Fibroblast of skin of right quadriceps (primary cell): ENCODE measurements at regions not wholly inside any gene's neighbourhood (a gene's known extent, or its start where the extent isn't known, plus 50 kb on each side); places are given as distances from the start of the nearest gene placed in this dataset.
"Not testable (repeated sequence)": the region's sequence is repeated elsewhere in the genome, so short reads cannot be mapped to it uniquely, and the experiment has no call there.

Experiments used
- DNase-seq: peaks from one replicate; pipeline ENCODE4 v3.0.0-alpha.2; 2013

DNA sequence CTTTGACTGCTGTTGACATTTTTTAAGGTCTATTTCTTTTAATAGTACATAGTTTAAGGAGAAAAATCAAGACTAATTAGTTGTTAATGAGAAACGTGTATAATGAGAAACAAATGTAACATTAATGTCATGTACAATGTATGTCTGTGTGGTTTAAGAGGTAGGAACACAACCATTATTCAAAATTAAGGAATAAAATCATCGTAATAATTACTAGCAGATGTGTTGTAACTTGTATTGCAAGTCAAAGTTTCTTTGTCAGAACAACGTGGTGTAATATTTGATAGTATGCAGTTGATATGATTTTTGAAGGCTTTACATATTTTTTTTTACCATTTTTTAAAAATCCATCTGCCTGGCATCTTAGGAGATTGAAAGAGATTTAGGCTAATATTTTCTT, 120.2 kb upstream of the ARRDC3 start:
- DNase-seq: no peak

DNA sequence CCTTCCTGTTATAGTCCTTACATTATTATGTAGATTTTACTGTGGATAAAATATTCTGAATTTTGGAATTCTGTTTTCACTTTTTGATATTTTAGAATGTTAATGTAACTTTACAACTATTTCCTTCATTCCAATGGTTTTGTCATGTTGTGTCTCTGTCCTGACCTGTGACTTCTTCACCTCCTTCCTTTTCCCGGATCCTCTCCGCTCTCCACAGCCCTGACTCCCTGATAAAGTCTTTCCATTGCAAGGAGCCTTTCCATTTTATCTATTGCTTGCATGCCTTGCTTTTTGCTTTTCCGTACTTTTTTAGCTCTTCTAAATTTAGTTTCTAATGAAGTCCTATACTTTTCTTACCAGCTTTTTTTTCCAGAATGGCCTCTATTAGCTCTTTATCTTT, 117.6 kb upstream of the ARRDC3 start:
- no peak for DNase-seq

DNA sequence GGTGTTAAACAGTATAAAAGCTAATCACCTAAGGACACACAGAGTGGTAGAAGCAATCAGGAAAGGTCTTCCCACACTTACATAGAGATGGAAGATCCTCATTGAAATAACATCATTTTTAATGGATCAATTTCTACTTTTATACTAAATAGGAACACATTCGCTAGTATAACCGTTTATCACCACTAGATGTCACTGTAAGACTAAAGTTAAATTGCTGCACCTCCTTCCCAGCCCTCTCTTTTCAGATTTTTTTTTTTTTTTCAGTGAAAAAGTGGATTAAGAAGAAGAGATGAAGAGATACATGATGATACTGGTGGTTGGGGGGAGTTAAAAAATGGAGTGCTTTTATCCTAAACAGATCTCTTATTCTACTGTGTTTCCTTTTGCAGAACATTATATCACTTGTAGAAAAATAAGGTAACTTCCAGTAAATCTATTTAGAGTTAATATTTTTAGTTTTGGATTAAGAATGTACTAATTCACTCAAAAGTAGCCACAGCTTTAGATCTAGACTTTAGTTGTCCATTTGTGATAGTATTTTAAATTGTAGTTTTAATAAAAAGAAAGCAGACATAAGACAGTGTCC, 116.9 kb upstream of the ARRDC3 start:
- DNase-seq: peak; percentile 46

DNA sequence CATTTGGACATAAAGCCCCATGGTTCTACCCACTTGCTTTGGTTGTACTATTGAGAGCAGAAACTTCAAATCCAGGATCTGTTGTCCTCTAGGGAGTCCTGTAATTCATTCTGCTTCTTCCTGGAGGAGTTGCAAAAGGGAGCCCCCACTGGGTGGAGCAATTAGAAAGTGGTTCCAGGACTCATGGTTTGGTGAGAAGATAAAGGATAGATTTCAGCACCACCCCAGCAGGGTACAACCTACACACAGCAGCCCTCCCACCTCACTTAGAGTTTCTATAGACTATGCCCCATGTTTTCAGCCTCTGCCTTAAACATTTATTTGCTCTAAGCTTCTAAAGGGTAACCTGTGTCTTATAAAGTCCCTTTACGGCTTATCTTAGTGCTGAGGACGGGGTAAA, 112.6 kb upstream of the ARRDC3 start:
- DNase-seq: no peak

DNA sequence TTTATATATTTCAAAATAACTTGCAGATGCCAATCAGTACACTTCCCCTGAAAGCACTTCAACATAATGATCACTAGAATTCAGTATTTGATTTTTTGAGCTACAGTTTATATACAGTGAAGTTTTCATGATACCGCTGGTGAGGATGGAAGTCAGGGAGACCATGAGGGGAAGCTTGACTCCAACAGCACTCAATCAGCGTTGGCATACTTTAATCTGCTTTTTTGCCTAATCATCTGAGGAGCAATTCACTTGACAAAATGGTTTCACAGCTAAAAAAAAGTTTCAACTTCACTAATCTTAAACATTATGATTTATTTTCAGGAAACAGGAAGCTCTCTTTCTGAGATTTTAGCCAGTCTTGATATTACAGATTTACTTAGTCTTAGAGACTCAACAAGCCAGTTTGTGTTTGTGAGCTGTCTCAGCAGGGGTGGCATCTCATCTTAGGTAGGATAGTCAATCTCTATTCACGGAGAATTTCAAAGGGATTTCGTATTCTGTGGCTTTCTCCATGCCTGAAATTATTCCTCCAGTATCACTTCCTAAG, 111.4 kb upstream of the ARRDC3 start:
- no peak for DNase-seq

DNA sequence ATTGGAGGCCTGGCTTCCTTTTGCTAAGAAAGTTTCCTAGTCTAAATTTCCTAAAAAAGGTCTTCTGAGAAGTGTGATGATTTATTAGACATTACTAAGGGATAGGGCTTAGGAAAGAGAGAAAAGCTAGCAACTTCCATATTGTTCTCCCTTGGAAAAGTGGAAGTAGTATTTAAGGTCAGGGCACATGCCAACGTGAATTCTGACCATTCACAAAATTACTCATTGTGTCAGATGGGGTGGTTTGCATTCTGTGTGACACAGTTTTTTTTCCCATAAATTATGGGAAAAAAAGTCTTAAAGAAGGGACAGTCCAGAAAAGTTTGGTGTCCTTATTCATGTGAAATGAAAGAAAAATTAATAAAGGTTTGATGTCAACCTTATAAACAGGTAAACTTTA, 110.0 kb upstream of the ARRDC3 start:
- no peak for DNase-seq

DNA sequence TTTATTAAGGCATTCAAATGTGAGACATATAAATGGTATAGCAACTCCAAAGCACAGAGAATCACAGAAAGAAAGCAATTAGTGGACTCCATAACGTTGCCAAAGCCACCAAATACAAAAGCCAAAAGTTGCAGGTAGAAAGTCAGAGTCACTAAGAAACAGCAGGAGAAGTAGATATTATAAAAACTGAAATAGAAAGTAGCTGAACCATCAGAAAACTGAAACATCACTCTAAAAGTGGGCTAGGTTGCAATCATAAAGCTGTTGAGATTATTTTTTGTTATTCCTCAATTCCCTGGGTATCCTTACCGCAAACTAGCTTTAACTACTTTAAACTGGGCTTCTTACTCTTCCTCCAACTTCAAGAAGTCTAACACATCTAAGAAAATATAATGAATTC, 108.1 kb upstream of the ARRDC3 start:
- DNase-seq: no peak

DNA sequence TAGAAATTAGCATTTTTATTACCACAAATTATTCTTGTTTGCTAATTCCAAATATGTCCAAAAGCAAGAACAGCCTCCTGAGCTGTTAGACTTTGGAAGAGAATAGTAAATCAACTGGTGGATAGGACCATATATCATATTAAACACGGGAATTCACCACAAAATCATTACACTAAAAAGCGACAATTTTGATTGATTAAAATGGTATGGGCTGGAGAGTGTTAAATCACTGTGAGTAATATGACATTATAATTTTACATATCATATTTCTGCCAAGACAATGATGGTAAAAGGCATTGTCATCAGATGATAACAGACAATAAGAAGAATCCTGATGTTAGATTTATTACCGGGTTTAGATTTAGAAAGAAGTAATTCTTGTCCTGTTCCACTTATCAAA, 107.2 kb upstream of the ARRDC3 start:
- no peak for DNase-seq

DNA sequence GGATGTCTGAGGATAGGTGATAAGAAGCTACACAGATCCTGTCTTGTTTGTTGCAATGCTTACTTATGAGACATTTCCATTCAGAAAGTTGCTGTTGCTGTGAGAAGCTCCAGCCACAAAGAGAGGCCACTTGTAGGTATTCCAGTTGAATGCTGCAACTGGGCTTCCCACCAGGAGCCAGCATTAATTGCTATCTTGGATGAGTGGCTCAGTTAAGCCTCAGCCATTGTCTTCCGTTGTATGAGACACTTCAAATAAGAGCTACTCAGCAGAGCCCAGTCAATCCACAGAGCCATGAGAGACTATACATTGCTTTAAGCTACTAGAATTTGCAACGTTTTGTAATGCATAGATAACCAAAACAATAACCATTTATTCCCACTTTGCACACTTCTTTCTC, 104.3 kb upstream of the ARRDC3 start:
- no peak for DNase-seq

DNA sequence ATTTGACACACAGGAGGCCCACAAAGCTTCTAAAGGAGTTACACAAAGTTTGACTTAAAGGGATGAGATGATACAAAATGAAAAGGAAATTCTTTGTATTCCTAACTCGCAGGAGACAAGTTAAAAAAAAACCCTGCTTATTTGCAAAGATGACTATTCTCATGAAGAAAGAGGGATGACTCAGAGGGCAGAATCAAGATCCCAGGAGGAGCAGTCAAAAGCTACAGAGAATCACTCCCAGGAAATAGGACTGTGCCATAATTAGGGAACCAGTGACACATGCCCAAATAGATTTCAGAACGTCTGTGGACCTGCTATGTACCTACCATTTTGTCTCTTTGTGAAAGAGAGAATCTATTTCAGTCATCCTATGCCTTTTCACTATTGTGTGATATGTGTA, 103.5 kb upstream of the ARRDC3 start:
- DNase-seq: peak; percentile 13

DNA sequence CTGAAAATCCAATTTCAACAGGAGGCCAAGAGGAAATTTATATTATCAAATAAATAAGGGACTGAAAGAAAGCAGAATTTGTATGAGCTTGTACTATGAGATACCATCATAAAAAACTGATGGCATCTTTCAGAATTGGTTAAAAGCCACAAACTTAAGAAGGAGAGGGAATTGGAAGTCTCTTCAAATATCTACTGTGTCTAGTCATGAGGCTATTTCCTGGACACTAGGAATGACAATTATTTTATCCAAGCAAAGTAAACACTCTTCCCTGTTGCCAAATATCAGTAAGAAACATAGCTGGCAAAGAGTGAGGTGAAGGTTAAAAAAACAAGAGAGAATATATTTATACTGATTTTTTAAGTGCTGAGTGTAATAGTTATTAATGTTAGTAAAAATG, 101.5 kb upstream of the ARRDC3 start:
- no peak for DNase-seq

DNA sequence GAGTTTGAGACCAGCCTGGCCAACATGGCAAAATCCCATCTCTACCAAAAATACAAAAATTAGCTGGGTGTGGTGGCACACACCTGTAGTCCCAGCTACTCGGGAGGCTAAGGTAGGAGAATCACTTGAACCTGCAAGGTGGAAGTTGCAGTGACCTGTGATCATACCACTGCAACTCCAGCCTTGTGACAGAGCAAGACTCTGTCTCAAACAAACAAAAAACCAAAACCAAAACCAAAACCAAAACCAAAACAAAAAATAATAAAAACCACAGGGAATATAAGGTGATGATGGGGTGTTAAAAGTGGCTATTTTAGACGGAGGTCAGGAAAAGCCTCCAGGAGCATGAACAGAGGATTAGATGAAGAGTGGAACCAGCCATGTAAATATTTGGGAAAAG, 96.3 kb upstream of the ARRDC3 start:
- DNase-seq: not testable (repeated sequence)

DNA sequence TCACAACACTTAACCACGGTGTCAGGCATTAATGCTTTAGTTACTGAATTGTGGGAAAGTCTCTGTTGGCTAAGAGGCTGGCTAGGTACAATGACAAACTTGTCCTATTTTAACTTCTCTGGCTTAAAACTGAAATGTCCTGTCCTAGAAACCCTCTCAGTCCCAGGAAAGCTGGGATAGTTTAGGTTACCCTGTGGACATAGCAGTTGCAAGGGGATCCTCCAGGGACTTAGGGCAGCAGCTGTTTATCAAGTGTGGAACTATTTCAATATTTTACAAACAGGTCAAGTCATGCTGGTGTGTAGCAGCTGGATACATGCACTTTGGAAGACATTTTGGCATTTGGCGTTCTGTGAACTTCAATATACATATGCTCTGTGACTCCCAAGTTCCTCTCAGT, 95.0 kb upstream of the ARRDC3 start:
- DNase-seq: no peak

DNA sequence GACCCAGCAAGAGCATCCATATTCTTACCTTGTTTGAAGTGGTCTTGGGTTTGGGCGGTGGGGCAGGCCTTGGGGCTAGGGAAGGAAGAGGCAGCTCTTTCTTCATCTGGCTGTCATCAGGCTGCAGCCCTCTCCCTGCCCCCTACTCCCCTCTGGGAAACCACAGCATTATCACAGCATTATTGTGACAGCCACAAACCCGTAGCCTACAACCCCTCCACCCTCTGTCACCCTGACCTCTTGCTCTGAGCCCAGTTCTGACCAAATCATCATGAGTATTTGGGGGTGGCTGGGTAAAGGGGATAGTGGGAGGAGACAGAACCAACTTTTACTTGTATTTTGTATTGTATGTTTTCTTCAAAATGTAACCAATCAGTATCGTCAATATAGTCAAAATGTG, 94.3 kb upstream of the ARRDC3 start:
- DNase-seq: no peak

DNA sequence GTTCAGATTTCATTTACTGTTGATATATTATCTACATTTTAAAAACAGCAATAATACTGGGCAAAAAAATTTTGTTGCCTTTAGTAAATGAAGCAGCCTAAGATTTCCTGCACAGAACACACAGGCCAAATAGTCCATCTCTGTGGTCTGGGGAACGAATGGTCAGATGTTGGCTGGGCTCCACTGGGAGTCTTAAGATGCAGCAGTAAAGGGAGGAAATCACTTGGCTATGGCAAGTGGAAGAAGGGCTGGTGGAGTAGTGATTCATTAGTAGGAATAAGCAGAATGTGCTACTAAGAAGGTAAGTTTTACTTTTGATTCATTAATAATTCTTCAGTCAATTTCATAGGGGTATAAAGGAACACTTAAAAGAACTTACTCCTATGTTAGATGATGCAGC, 91.1 kb upstream of the ARRDC3 start:
- DNase-seq: no peak

DNA sequence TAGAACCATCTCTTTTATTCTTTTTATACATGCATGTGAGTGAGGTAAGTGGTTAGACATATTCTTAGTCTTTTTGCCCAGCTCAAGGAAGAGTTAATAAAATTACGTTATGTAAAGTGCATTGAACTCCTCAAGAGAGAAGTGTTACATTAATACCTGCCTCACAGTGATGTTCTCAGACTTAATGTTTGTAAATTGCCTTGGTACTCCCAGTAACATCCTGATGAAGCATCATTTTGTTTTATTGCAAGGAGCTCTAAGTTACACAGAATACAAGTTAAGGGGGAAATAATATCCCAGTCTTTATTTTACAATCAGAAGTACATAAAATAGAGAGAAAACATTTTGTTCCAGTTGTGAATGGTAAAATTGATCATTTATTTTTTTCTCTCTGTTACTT, 89.5 kb upstream of the ARRDC3 start:
- DNase-seq: no peak

DNA sequence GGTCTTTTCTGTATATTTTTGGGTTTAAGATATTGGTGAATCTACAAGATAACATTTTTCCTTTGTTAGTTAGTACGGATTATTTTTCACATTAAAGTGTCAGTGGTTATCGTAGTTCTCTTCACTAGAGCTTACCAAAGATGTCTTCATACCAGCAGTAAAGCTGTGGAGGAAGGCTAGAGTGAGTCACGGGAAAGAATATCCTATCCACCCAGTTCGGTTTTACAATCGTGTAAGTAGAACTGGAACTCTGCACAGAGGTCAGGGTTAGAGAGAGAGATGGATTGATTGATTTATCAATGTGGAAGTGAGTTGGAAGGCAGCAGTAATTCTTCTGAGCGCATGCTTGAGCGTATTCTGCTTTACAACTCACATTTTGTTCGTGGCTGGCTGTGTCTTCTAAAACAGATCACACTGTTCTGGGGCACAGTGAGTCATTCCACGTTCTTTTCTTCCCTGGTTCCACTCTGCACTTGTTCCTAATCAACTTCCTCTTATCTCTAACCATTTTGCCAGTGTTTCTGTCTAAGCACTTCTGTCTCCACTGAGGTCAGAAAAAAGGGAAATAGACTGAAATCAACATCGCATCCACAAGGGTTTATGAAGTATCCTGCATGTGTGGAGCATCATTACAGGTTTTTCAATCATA, 86.5 kb upstream of the ARRDC3 start:
- DNase-seq: no peak

DNA sequence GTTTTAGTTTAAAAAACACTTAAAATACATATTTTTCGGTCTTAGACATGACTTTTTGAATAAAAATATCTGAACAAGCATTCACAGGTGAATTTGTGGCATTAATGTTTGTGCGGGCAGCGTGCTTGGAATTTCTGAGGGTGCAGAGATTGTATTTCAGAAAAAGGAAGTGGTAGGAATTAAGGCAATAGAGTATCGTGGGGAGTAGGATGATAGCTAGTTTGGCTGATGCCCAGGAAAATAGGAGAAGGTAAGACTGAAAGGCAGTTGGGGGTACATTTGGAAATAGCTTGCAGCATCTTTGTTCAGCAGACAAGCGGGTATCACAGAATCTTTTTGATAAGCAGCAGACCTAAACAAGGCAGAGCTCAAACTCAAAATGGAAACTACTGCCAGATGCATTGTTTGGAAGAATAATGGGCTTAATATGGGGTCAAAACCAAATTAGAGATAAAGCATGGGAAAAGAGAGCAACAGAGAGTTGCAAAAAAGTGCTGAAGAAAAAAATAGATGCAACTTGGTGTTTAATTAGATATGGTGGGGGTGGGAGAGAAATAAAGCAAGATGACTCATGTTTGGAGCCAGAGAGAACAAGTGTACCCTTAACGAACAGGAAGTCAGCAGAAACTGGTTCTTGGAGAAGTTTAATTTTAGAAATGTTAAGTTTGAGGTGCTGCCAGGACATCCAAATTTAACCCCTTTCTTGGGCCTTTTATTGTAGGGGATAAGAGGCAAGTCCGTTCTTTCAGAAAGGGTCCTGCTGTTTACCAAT, 85.7 kb upstream of the ARRDC3 start:
- no peak for DNase-seq

DNA sequence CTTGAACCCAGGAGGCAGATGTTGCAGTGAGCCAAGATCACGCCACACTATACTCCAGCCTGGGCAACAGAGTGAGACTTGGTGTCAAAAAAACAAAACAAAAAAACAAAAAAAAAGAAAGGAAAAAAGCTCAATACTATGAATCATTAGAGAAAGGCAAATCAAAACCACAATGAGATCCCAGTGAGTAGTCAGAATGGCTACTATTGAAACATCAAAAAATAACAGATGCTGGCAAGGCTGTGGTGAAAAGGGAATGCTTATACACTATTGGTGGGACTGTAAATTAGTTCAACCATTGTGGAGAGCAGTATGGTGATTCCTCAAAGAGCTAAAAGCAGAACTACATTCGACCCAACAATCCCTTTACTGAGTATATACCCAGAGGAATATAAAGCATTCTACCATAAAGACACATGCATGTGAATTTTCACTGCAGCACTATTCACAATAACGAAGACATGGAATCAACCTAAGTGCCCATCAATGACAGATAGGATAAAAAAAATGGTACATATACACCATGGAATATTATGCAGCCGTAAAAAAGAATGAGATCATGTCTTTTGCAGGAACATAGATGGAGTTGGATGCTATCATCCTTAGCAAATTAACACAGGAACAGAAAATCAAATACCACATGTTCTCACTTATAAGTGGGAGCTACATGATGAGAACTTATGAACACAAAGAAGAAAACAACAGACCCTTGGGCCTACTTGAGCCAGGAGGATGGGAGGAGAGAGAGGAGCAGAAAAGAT, 81.9 kb upstream of the ARRDC3 start:
- DNase-seq: no peak

DNA sequence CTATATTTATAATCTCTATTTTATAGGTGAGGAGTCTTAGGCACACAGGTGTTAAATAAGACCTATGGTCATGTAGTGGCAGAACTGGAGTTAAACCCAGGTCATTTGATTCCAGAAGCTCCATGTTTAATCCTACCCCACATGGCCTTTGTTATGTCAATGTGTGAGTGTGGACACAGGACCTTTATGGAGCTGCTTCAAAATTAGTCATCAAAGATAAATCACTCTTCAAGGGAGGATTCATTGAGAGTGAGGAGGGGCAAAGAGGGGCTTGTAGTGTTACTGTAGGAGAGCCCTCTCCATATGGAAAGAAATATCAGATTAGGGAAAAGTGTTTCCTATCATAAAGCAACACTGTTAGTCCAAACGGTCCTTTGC, 74.6 kb upstream of the ARRDC3 start:
- DNase-seq: no peak

DNA sequence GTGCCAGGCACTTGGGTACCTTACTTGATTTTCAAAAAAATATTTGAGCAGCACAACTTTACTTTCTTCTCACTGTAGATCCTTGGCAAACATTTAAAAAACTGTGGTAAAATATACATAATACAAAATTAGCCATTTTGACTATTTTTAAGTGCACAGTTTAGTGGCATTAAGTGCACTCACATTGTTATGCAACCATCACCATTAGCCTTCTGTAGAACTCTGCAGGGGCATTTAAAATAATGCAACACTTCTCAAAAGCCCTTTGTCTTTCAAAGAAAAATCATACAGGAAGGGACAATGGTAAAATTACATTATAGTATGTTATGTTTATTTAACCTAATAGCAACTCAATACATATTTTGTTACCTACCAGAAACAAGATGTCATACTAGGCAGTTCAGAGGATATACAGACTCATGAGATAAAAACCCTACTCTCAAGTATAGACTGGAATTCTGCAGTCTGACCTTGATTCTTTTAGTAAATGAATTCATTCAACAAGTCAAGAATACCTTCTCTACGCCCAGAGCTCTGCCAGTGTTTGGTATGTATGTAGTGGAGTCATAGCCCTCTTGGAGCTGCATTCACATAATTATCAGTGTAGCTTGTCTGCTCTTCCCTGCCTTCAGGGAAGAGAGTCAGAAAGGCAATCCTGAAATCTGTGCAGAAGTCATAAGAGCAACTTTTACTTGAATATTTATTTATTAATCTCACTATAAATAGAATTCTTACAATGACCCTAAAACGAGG, 74.0 kb upstream of the ARRDC3 start:
- no peak for DNase-seq

DNA sequence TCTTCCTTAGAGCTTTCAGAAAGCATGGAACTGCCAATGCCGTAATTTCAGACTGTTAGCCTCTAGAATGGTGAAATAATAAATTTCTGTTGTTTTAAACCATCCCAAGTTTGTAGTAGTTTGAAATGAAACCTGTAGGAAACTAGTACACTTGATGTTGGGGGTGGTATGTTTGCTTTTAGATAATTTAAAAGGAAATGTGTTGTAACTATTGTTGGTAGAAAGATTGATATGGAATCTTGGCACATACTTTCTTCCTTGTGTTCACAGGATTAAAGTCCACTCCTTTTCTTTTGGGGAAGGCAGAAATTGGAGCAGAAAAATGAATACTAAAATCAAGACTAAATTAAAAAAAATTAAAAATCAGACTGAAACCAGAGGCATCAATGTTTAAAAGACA, 66.0 kb upstream of the ARRDC3 start:
- DNase-seq: no peak

DNA sequence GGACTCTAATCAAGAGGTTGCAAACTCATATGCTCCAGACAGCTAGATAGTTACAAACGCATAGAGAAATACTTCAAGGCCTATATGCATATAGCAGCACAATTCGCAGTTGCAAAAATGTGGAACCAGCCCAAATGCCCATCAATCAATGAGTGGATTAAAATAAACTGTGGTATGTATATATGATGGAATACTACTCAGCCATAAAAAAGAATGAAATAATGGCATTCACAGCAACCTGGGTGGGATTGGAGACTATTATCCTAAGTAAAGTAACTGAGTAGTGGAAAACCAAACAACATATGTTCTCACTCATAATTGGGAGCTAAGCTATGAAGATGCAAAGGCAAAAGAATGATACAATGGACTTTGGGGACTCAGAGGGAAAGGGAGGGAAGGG, 65.0 kb upstream of the ARRDC3 start:
- not testable (repeated sequence) for DNase-seq
